GM12872 (cell line): ENCODE measurements at regions not wholly inside any gene's neighbourhood (a gene's known extent, or its start where the extent isn't known, plus 50 kb on each side); places are given as distances from the start of the nearest gene placed in this dataset.

ENCODE experiments used
- CTCF ChIP-seq: IDR thresholded peaks from 3 replicates; pipeline ENCODE4 v1.5.1; 2011; ENCODE audit warnings: low read depth, mild to moderate bottlenecking, low read length, moderate library complexity; ENCODE audit not compliant: insufficient read depth

- no peak for TF ChIP-seq CTCF
Measured at GRCh38 chr2:121902171-121902591, 146.7 kb downstream of the TSN start.

- no peak for TF ChIP-seq CTCF
Measured at GRCh38 chr2:121902616-121903015, 147.2 kb downstream of the TSN start.

- TF ChIP-seq CTCF: no peak
Measured at GRCh38 chr2:121903037-121903689, 147.7 kb downstream of the TSN start.

GRCh38 chr2:121904656-121905055 lies 149.2 kb downstream of the TSN start:
- TF ChIP-seq CTCF: no peak

GRCh38 chr2:121905201-121905600 lies 149.8 kb downstream of the TSN start:
- no peak for TF ChIP-seq CTCF

- TF ChIP-seq CTCF: no peak
Measured at GRCh38 chr2:121906170-121906569, 150.7 kb downstream of the TSN start.

- TF ChIP-seq CTCF: no peak
Measured at GRCh38 chr2:121907928-121908327, 152.5 kb downstream of the TSN start.
